ENCODE measurements at regions not wholly inside any gene's neighbourhood (a gene's known extent, or its start where the extent isn't known, plus 50 kb on each side); places are given as distances from the start of the nearest gene placed in this dataset.

GRCh38 chr9:22257026-22257816 is 189.4 kb upstream of the DMRTA1 start:
- no peak for TF ChIP-seq CTCF (IDR thresholded peaks at IDR 0.05)
- no peak for TF ChIP-seq POLR2A (IDR thresholded peaks at IDR 0.05)
- Histone ChIP-seq H3K4me1 (no peaks in the 10 kb centered on the region), H3K36me3 (ENCODE audit: low read depth, missing control alignments) (no peaks in the 10 kb centered on the region), H3K27ac (no peak overlapping the region), H3K9me3 (no peaks in the 10 kb centered on the region), H3K4me3 (no peak overlapping the region), H3K27me3 (no peaks in the 10 kb centered on the region)
- intact Hi-C loops (cut with DNase I; ENCODE audit: low total_unique reads): no loop called here
- DNase-seq: no peak

GRCh38 chr9:22265038-22265437 is 181.6 kb upstream of the DMRTA1 start:
- H3K4me3 ChIP-seq: no peak overlapping the region
- no peaks in the 10 kb centered on the region for H3K4me1 ChIP-seq
- TF ChIP-seq CTCF (IDR thresholded peaks at IDR 0.05) (no peak), POLR2A (IDR thresholded peaks at IDR 0.05) (no peak)
- no peaks in the 10 kb centered on the region for H3K36me3 ChIP-seq (ENCODE audit: low read depth, missing control alignments)
- DNase-seq: no peak
- intact Hi-C loops (cut with DNase I; ENCODE audit: low total_unique reads): no loop called here
- no peaks in the 10 kb centered on the region for H3K9me3 ChIP-seq
- H3K27me3 ChIP-seq: no peaks in the 10 kb centered on the region
- no peak overlapping the region for H3K27ac ChIP-seq

GRCh38 chr9:22265534-22265933 is 181.1 kb upstream of the DMRTA1 start:
- Histone ChIP-seq H3K4me1 (no peaks in the 10 kb centered on the region), H3K36me3 (ENCODE audit: low read depth, missing control alignments) (no peaks in the 10 kb centered on the region), H3K27ac (no peak overlapping the region), H3K9me3 (no peaks in the 10 kb centered on the region), H3K4me3 (no peak overlapping the region), H3K27me3 (no peaks in the 10 kb centered on the region)
- intact Hi-C loops (cut with DNase I; ENCODE audit: low total_unique reads): no loop called here
- TF ChIP-seq POLR2A (IDR thresholded peaks at IDR 0.05) (no peak), CTCF (IDR thresholded peaks at IDR 0.05) (no peak)
- no peak for DNase-seq
- WGBS, 2 donors: 55 to 84% methylated on average over 2 of the region's 2 CpGs

GRCh38 chr9:22274477-22274876 is 172.1 kb upstream of the DMRTA1 start:
- WGBS, 2 donors: 79 to 92% methylated on average over 2 of the region's 2 CpGs
- Histone ChIP-seq H3K27me3 (no peaks in the 10 kb centered on the region), H3K36me3 (ENCODE audit: low read depth, missing control alignments) (no peaks in the 10 kb centered on the region), H3K4me3 (no peak overlapping the region), H3K27ac (no peak overlapping the region), H3K9me3 (no peaks in the 10 kb centered on the region), H3K4me1 (no peaks in the 10 kb centered on the region)
- no peak for DNase-seq
- no peak for TF ChIP-seq CTCF (IDR thresholded peaks at IDR 0.05)
- TF ChIP-seq POLR2A (IDR thresholded peaks at IDR 0.05): no peak
- intact Hi-C loops (cut with DNase I; ENCODE audit: low total_unique reads): no loop called here

GRCh38 chr9:22278426-22278825 is 168.2 kb upstream of the DMRTA1 start:
- TF ChIP-seq POLR2A (IDR thresholded peaks at IDR 0.05): no peak
- no peak for TF ChIP-seq CTCF (IDR thresholded peaks at IDR 0.05)
- no peak overlapping the region for H3K27ac ChIP-seq
- DNase-seq: no peak
- intact Hi-C loops (cut with DNase I; ENCODE audit: low total_unique reads): no loop called here
- H3K9me3 ChIP-seq: no peaks in the 10 kb centered on the region
- H3K4me1 ChIP-seq: no peaks in the 10 kb centered on the region
- no peaks in the 10 kb centered on the region for H3K36me3 ChIP-seq (ENCODE audit: low read depth, missing control alignments)
- H3K4me3 ChIP-seq: no peak overlapping the region
- H3K27me3 ChIP-seq: no peaks in the 10 kb centered on the region

All from testis (tissue), 2 donors.